ENCODE measurements at regions not wholly inside any gene's neighbourhood (a gene's known extent, or its start where the extent isn't known, plus 50 kb on each side); places are given as distances from the start of the nearest gene placed in this dataset.
"Not testable (repeated sequence)": the region's sequence is repeated elsewhere in the genome, so short reads cannot be mapped to it uniquely, and the experiment has no call there.

GRCh38 chr1:213711833-213712490, 275.8 kb upstream of the PROX1 start:
- not testable (repeated sequence) for DNase-seq

- DNase-seq = no peak
These were observed 273.1 kb upstream of the PROX1 start for GRCh38 chr1:213714645-213715044.

- DNase-seq = no peak
These were observed 272.6 kb upstream of the PROX1 start for GRCh38 chr1:213715182-213715581.

GRCh38 chr1:213719462-213719861, 268.3 kb upstream of the PROX1 start:
- no peak for DNase-seq

GRCh38 chr1:213720032-213720431, 267.7 kb upstream of the PROX1 start:
- DNase-seq = no peak

GRCh38 chr1:213723187-213723586, 264.6 kb upstream of the PROX1 start:
- no peak for DNase-seq

- peak in 21 of 58 donors; percentile 1 to 52 (median 11) for DNase-seq
These were observed 262.9 kb upstream of the PROX1 start for GRCh38 chr1:213724640-213725536.

- no peak for DNase-seq
These were observed 259.8 kb upstream of the PROX1 start for GRCh38 chr1:213727853-213728592.

- no peak for DNase-seq
These were observed 258.9 kb upstream of the PROX1 start for GRCh38 chr1:213728593-213729536.

GRCh38 chr1:213733705-213734104, 254.1 kb upstream of the PROX1 start:
- DNase-seq = no peak

GRCh38 chr1:213737398-213738035, 250.3 kb upstream of the PROX1 start:
- no peak for DNase-seq

- no peak for DNase-seq
These were observed 249.1 kb upstream of the PROX1 start for GRCh38 chr1:213738658-213739057.

- no peak for DNase-seq
These were observed 244.8 kb upstream of the PROX1 start for GRCh38 chr1:213742992-213743391.

GRCh38 chr1:213744780-213745179, 243.0 kb upstream of the PROX1 start:
- no peak for DNase-seq

GRCh38 chr1:213745451-213745850, 242.3 kb upstream of the PROX1 start:
- DNase-seq = no peak

- no peak for DNase-seq
These were observed 238.2 kb upstream of the PROX1 start for GRCh38 chr1:213749558-213749957.

GRCh38 chr1:213750231-213751063, 237.3 kb upstream of the PROX1 start:
- DNase-seq = no peak

GRCh38 chr1:213751064-213751397, 236.7 kb upstream of the PROX1 start:
- DNase-seq = no peak
